Endothelial cell (in vitro differentiated cells): ENCODE measurements at regions not wholly inside any gene's neighbourhood (a gene's known extent, or its start where the extent isn't known, plus 50 kb on each side); places are given as distances from the start of the nearest gene placed in this dataset.
"Not testable (repeated sequence)": the region's sequence is repeated elsewhere in the genome, so short reads cannot be mapped to it uniquely, and the experiment has no call there.

ENCODE experiments used
- DNase-seq: peaks from one replicate; pipeline ENCODE4 v3.0.0; 2021; ENCODE audit warnings: low spot score
- H3K27ac Mint-ChIP-seq: one replicate; pipeline ENCODE4 v1.8.0; 2021; ENCODE audit warnings: mixed read lengths, inconsistent platforms; ENCODE audit not compliant: unreplicated experiment
- H3K27me3 Mint-ChIP-seq: one replicate; pipeline ENCODE4 v1.8.0; 2021; ENCODE audit warnings: mild to moderate bottlenecking, moderate library complexity, mixed read lengths, inconsistent platforms; ENCODE audit not compliant: unreplicated experiment
- H3K36me3 Mint-ChIP-seq: one replicate; pipeline ENCODE4 v1.8.0; 2021; ENCODE audit warnings: mild to moderate bottlenecking, low read depth, mixed read lengths, inconsistent platforms; ENCODE audit not compliant: unreplicated experiment
- H3K4me1 Mint-ChIP-seq: one replicate; pipeline ENCODE4 v1.8.0; 2021; ENCODE audit warnings: mild to moderate bottlenecking, mixed read lengths, inconsistent platforms; ENCODE audit not compliant: unreplicated experiment
- H3K4me3 Mint-ChIP-seq: one replicate; pipeline ENCODE4 v1.8.0; 2021; ENCODE audit warnings: mild to moderate bottlenecking, mixed read lengths, inconsistent platforms; ENCODE audit not compliant: unreplicated experiment
- H3K9me3 Mint-ChIP-seq: one replicate; pipeline ENCODE4 v1.8.0; 2021; ENCODE audit warnings: mixed read lengths, inconsistent platforms; ENCODE audit not compliant: unreplicated experiment
- CTCF ChIP-seq: fragments of 200-600 bp; sonication (generic); IDR thresholded peaks from one replicate; pipeline ENCODE4 v1.5.0; 2021; ENCODE audit warnings: antibody characterized with exemption; ENCODE audit not compliant: unreplicated experiment

GRCh38 chr4:54446581-54446980 is 211.2 kb upstream of the KIT start:
- no peak for TF ChIP-seq CTCF
- peaks cover 25% of the 10 kb centered on the region for H3K4me1 Mint-ChIP-seq
- H3K36me3 Mint-ChIP-seq: peaks cover 5% of the 10 kb centered on the region
- no peak overlapping the region for H3K4me3 Mint-ChIP-seq
- H3K27me3 Mint-ChIP-seq: peaks cover 1% of the 10 kb centered on the region
- H3K9me3 Mint-ChIP-seq: no peaks in the 10 kb centered on the region
- no peak overlapping the region for H3K27ac Mint-ChIP-seq
- DNase-seq: no peak

- peaks cover 4% of the 10 kb centered on the region for H3K27me3 Mint-ChIP-seq
Observed at GRCh38 chr4:54447304-54447703, 210.5 kb upstream of the KIT start.

GRCh38 chr4:54449999-54450398 is 207.8 kb upstream of the KIT start:
- Mint-ChIP-seq H3K36me3 (peaks cover 5% of the 10 kb centered on the region), H3K27ac (no peak overlapping the region), H3K27me3 (peaks cover 4% of the 10 kb centered on the region), H3K4me3 (no peak overlapping the region), H3K9me3 (no peaks in the 10 kb centered on the region), H3K4me1 (peaks cover 9% of the 10 kb centered on the region)
- DNase-seq: no peak
- TF ChIP-seq CTCF: no peak

More at GRCh38 chr4:54447304-54447703, 210.5 kb upstream of the KIT start:
- Mint-ChIP-seq H3K9me3 (no peaks in the 10 kb centered on the region), H3K27ac (no peak overlapping the region), H3K36me3 (peaks cover 5% of the 10 kb centered on the region), H3K4me3 (no peak overlapping the region), H3K4me1 (peaks cover 25% of the 10 kb centered on the region)
- TF ChIP-seq CTCF: no peak
- no peak for DNase-seq

GRCh38 chr4:54466960-54467359 is 190.8 kb upstream of the KIT start:
- not testable (repeated sequence) for H3K27me3 Mint-ChIP-seq, H3K36me3 Mint-ChIP-seq, H3K4me3 Mint-ChIP-seq, H3K27ac Mint-ChIP-seq, H3K4me1 Mint-ChIP-seq, H3K9me3 Mint-ChIP-seq, DNase-seq

GRCh38 chr4:54473077-54473545 is 184.6 kb upstream of the KIT start:
- no peak for TF ChIP-seq CTCF

More at GRCh38 chr4:54473077-54473545, 184.6 kb upstream of the KIT start:
- peaks cover 4% of the 10 kb centered on the region for H3K36me3 Mint-ChIP-seq
- DNase-seq: no peak
- H3K27ac Mint-ChIP-seq: no peak overlapping the region
- no peaks in the 10 kb centered on the region for H3K9me3 Mint-ChIP-seq
- no peak overlapping the region for H3K4me3 Mint-ChIP-seq
- H3K4me1 Mint-ChIP-seq: no peaks in the 10 kb centered on the region
- H3K27me3 Mint-ChIP-seq: peaks cover 8% of the 10 kb centered on the region
